Left ventricle myocardium inferior (tissue), 1 donor: ENCODE measurements at regions not wholly inside any gene's neighbourhood (a gene's known extent, or its start where the extent isn't known, plus 50 kb on each side); places are given as distances from the start of the nearest gene placed in this dataset.

Experiments used
- DNase-seq: peaks from one replicate; pipeline ENCODE4 v3.0.0-alpha.2; 2020
- H3K27ac ChIP-seq: fragments of 200-600 bp; replicated peaks from 2 replicates; pipeline ENCODE4 v1.8.0; 2021
- H3K27me3 ChIP-seq: fragments of 200-600 bp; 2 replicates; pipeline ENCODE4 v1.8.0; 2021; ENCODE audit warnings: low read depth
- H3K36me3 ChIP-seq: fragments of 200-600 bp; 2 replicates; pipeline ENCODE4 v1.8.0; 2021
- H3K4me1 ChIP-seq: fragments of 200-600 bp; 2 replicates; pipeline ENCODE4 v1.8.0; 2021
- H3K4me3 ChIP-seq: fragments of 200-600 bp; 2 replicates; pipeline ENCODE4 v1.8.0; 2021; ENCODE audit warnings: mild to moderate bottlenecking, moderate library complexity
- H3K9me3 ChIP-seq: fragments of 200-600 bp; replicated peaks from 2 replicates; pipeline ENCODE4 v1.8.0; 2021
- CTCF ChIP-seq: fragments of 200-600 bp; IDR thresholded peaks from 2 replicates; pipeline ENCODE4 v1.8.0; 2021; ENCODE audit warnings: antibody characterized with exemption, mild to moderate bottlenecking, borderline replicate concordance
- intact Hi-C: fragments of 100-400 bp; cut with micrococcal nuclease; formaldehyde crosslinking; loops from one replicate; pipeline ENCODE4 v1.11.0; 2022
- donor health status: DM: no; HTN: yes; CAD: no; lungs with severe emphysema.

- TF ChIP-seq CTCF, result no peak
- intact Hi-C loops, result no loop called here
- DNase-seq, result no peak
These were observed 198.9 kb upstream of the PIK3C3 start for GRCh38 chr18:41756141-41756540.

GRCh38 chr18:41754332-41754731, 200.7 kb upstream of the PIK3C3 start:
- TF ChIP-seq CTCF, result no peak
- no peak for DNase-seq

More at GRCh38 chr18:41756141-41756540, 198.9 kb upstream of the PIK3C3 start:
- H3K27ac ChIP-seq, result no peak overlapping the region
- no peaks in the 10 kb centered on the region for H3K36me3 ChIP-seq
- H3K4me3 ChIP-seq, result no peak overlapping the region
- H3K9me3 ChIP-seq, result no peaks in the 10 kb centered on the region
- no peaks in the 10 kb centered on the region for H3K27me3 ChIP-seq
- H3K4me1 ChIP-seq, result no peaks in the 10 kb centered on the region

DNA sequence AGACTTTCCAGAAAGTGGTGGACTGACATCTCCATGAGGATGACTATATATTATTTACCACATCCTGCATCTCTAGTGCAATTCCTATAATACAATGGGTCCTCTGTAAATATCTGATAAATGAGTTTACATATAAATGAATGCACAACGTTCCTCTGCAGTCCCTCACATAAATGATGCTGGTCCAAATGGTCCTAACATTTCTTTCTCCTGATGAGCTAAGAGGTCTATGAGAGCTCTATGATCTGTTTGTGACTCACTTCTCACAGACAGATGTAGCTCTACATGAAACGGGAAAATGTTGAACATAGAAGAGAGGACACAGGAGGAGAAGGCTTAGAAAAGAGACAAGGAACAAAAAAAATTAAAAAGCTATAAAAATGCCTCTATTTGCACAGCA, 201.2 kb upstream of the PIK3C3 start:
- H3K4me1 ChIP-seq, result no peaks in the 10 kb centered on the region
- no peak for DNase-seq
- no peak for TF ChIP-seq CTCF
- H3K36me3 ChIP-seq, result no peaks in the 10 kb centered on the region
- no peak overlapping the region for H3K27ac ChIP-seq
- no peaks in the 10 kb centered on the region for H3K27me3 ChIP-seq
- H3K4me3 ChIP-seq, result no peak overlapping the region
- H3K9me3 ChIP-seq, result no peaks in the 10 kb centered on the region
- intact Hi-C loops, result no loop called here

More at GRCh38 chr18:41754332-41754731, 200.7 kb upstream of the PIK3C3 start:
- Histone ChIP-seq H3K27me3 (no peaks in the 10 kb centered on the region), H3K27ac (no peak overlapping the region), H3K36me3 (no peaks in the 10 kb centered on the region), H3K9me3 (no peaks in the 10 kb centered on the region), H3K4me1 (no peaks in the 10 kb centered on the region), H3K4me3 (no peak overlapping the region)
- intact Hi-C loops, result no loop called here

GRCh38 chr18:41752826-41753225, 202.2 kb upstream of the PIK3C3 start:
- no peak overlapping the region for H3K27ac ChIP-seq
- no peak for TF ChIP-seq CTCF
- H3K4me3 ChIP-seq, result no peak overlapping the region
- intact Hi-C loops, result no loop called here
- H3K36me3 ChIP-seq, result no peaks in the 10 kb centered on the region
- no peaks in the 10 kb centered on the region for H3K4me1 ChIP-seq
- DNase-seq, result no peak
- H3K9me3 ChIP-seq, result no peaks in the 10 kb centered on the region
- H3K27me3 ChIP-seq, result no peaks in the 10 kb centered on the region

DNA sequence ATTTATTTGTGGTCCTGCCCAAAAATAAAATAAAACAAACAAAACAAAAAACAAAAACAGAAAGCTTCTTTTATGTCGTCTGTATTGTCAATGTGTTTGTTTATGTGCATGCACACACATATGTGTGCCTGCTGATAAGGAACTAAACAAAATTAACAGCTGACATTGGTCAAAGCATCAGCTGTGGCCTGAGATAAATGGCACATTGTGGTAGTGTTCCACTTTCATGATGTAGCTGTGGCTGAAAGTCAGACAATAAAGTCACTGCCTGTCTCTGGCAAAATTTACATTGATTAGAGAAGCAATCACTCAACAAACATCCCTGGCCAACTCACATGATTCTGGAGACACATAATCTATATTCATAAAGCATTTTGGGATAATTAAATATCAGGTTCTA, 203.4 kb upstream of the PIK3C3 start:
- no peaks in the 10 kb centered on the region for H3K36me3 ChIP-seq
- no peak overlapping the region for H3K4me3 ChIP-seq
- H3K9me3 ChIP-seq, result no peaks in the 10 kb centered on the region
- DNase-seq, result no peak
- H3K27me3 ChIP-seq, result no peaks in the 10 kb centered on the region
- TF ChIP-seq CTCF, result no peak
- intact Hi-C loops, result no loop called here
- H3K27ac ChIP-seq, result no peak overlapping the region
- no peaks in the 10 kb centered on the region for H3K4me1 ChIP-seq

DNA sequence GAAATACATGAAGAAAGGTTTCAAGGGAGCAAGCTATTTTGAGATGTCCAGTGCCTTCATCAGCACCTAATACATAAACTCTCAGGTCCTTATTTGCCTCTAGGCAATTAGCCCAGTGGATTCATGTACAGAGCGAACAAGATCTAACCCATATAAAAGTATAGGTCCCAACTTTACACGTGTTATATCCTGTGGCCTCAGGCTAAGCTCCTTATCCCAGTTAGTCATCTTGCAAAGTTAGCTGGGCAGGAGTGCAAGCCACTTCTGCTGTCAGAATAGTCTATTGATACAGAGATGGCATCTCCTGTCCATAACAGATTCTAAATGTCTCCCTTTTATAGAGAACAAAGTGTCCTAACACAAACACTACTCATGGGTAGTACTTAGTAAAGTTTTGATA, 203.9 kb upstream of the PIK3C3 start:
- Histone ChIP-seq H3K36me3 (no peaks in the 10 kb centered on the region), H3K4me1 (no peaks in the 10 kb centered on the region), H3K27ac (no peak overlapping the region), H3K4me3 (no peak overlapping the region), H3K9me3 (no peaks in the 10 kb centered on the region), H3K27me3 (no peaks in the 10 kb centered on the region)
- TF ChIP-seq CTCF, result no peak
- DNase-seq, result no peak
- intact Hi-C loops, result no loop called here
